ENCODE measurements at regions not wholly inside any gene's neighbourhood (a gene's known extent, or its start where the extent isn't known, plus 50 kb on each side); places are given as distances from the start of the nearest gene placed in this dataset.

- H3K9me3 ChIP-seq (replicated peaks) = no peaks in the 10 kb centered on the region
- no peak for DNase-seq (ENCODE audit: low read depth in 1 of 2, low spot score in 2 of 2)
Observed at GRCh38 chr14:83347874-83348273, 1814.2 kb upstream of the SEL1L start.

GRCh38 chr14:83355609-83356008, 1822.0 kb upstream of the SEL1L start:
- Histone ChIP-seq H3K36me3 (no peaks in the 10 kb centered on the region), H3K9me3 (replicated peaks) (no peaks in the 10 kb centered on the region), H3K27me3 (replicated peaks) (no peaks in the 10 kb centered on the region), H3K27ac (no peak overlapping the region), H3K4me1 (replicated peaks) (no peaks in the 10 kb centered on the region), H3K4me3 (no peak overlapping the region)
- DNase-seq (ENCODE audit: low read depth in 1 of 2, low spot score in 2 of 2) = no peak

More at GRCh38 chr14:83347874-83348273, 1814.2 kb upstream of the SEL1L start:
- Histone ChIP-seq H3K4me3 (no peak overlapping the region), H3K27me3 (replicated peaks) (no peaks in the 10 kb centered on the region), H3K27ac (no peak overlapping the region), H3K36me3 (no peaks in the 10 kb centered on the region), H3K4me1 (replicated peaks) (no peaks in the 10 kb centered on the region)

- Histone ChIP-seq H3K27me3 (replicated peaks) (no peaks in the 10 kb centered on the region), H3K36me3 (no peaks in the 10 kb centered on the region), H3K4me1 (replicated peaks) (no peaks in the 10 kb centered on the region), H3K4me3 (no peak overlapping the region), H3K9me3 (replicated peaks) (no peaks in the 10 kb centered on the region), H3K27ac (no peak overlapping the region)
- DNase-seq (ENCODE audit: low read depth in 1 of 2, low spot score in 2 of 2) = no peak
Observed at GRCh38 chr14:83356080-83356479, 1822.4 kb upstream of the SEL1L start.

GRCh38 chr14:83372271-83372670, 1838.6 kb upstream of the SEL1L start:
- no peak for DNase-seq (ENCODE audit: low read depth in 1 of 2, low spot score in 2 of 2)
- Histone ChIP-seq H3K27ac (no peak overlapping the region), H3K4me3 (no peak overlapping the region), H3K9me3 (replicated peaks) (0 out of 2 replicates have a peak, but pooled peaks cover 3% of the 10 kb centered on the region), H3K36me3 (no peaks in the 10 kb centered on the region), H3K4me1 (replicated peaks) (no peaks in the 10 kb centered on the region), H3K27me3 (replicated peaks) (no peaks in the 10 kb centered on the region)

GRCh38 chr14:83379436-83379835, 1845.8 kb upstream of the SEL1L start:
- Histone ChIP-seq H3K27ac (no peak overlapping the region), H3K4me1 (replicated peaks) (no peaks in the 10 kb centered on the region), H3K36me3 (no peaks in the 10 kb centered on the region), H3K9me3 (replicated peaks) (peaks cover 6% of the 10 kb centered on the region; the same call in 1 of the 2 replicates), H3K4me3 (no peak overlapping the region), H3K27me3 (replicated peaks) (no peaks in the 10 kb centered on the region)
- DNase-seq (ENCODE audit: low read depth in 1 of 2, low spot score in 2 of 2) = no peak

- Histone ChIP-seq H3K4me3 (no peak overlapping the region), H3K27me3 (replicated peaks) (no peaks in the 10 kb centered on the region), H3K36me3 (no peaks in the 10 kb centered on the region), H3K4me1 (replicated peaks) (no peaks in the 10 kb centered on the region), H3K27ac (no peak overlapping the region), H3K9me3 (replicated peaks) (peaks cover 3% of the 10 kb centered on the region; the same call in 1 of the 2 replicates)
- DNase-seq (ENCODE audit: low read depth in 1 of 2, low spot score in 2 of 2) = no peak
Observed at GRCh38 chr14:83384253-83384652, 1850.6 kb upstream of the SEL1L start.

- H3K4me1 ChIP-seq (replicated peaks) = no peaks in the 10 kb centered on the region
- no peaks in the 10 kb centered on the region for H3K9me3 ChIP-seq (replicated peaks)
- no peak for DNase-seq (ENCODE audit: low read depth in 1 of 2, low spot score in 2 of 2)
- no peak overlapping the region for H3K27ac ChIP-seq
- H3K4me3 ChIP-seq = no peak overlapping the region
- H3K27me3 ChIP-seq (replicated peaks) = no peaks in the 10 kb centered on the region
- no peaks in the 10 kb centered on the region for H3K36me3 ChIP-seq
Observed at GRCh38 chr14:83395321-83395720, 1861.7 kb upstream of the SEL1L start.

- no peak for DNase-seq (ENCODE audit: low read depth in 1 of 2, low spot score in 2 of 2)
- H3K9me3 ChIP-seq (replicated peaks) = no peaks in the 10 kb centered on the region
- no peak overlapping the region for H3K4me3 ChIP-seq
- no peaks in the 10 kb centered on the region for H3K36me3 ChIP-seq
- no peaks in the 10 kb centered on the region for H3K4me1 ChIP-seq (replicated peaks)
- H3K27ac ChIP-seq = no peak overlapping the region
- no peaks in the 10 kb centered on the region for H3K27me3 ChIP-seq (replicated peaks)
Observed at GRCh38 chr14:83416476-83416875, 1882.8 kb upstream of the SEL1L start.

GRCh38 chr14:83419420-83419819, 1885.8 kb upstream of the SEL1L start:
- H3K27me3 ChIP-seq (replicated peaks) = no peaks in the 10 kb centered on the region
- H3K4me3 ChIP-seq = no peak overlapping the region
- H3K4me1 ChIP-seq (replicated peaks) = peaks cover under 1% of the 10 kb centered on the region
- no peaks in the 10 kb centered on the region for H3K9me3 ChIP-seq (replicated peaks)
- DNase-seq (ENCODE audit: low read depth in 1 of 2, low spot score in 2 of 2) = no peak
- no peak overlapping the region for H3K27ac ChIP-seq
- H3K36me3 ChIP-seq = no peaks in the 10 kb centered on the region

GRCh38 chr14:83421711-83422110, 1888.1 kb upstream of the SEL1L start:
- no peak overlapping the region for H3K4me3 ChIP-seq
- H3K27me3 ChIP-seq (replicated peaks) = no peaks in the 10 kb centered on the region
- no peak for DNase-seq (ENCODE audit: low read depth in 1 of 2, low spot score in 2 of 2)
- H3K9me3 ChIP-seq (replicated peaks) = no peaks in the 10 kb centered on the region
- no peak overlapping the region for H3K27ac ChIP-seq
- no peaks in the 10 kb centered on the region for H3K36me3 ChIP-seq
- H3K4me1 ChIP-seq (replicated peaks) = peaks cover 6% of the 10 kb centered on the region

GRCh38 chr14:83425138-83425537, 1891.5 kb upstream of the SEL1L start:
- peak in 1 of 2 experiments; percentile 60 for DNase-seq (ENCODE audit: low read depth in 1 of 2, low spot score in 2 of 2)

GRCh38 chr14:83425706-83426105, 1892.1 kb upstream of the SEL1L start:
- peak overlapping the region; percentile 72 for H3K27ac ChIP-seq
- H3K4me1 ChIP-seq (replicated peaks) = peaks cover 6% of the 10 kb centered on the region
- H3K9me3 ChIP-seq (replicated peaks) = no peaks in the 10 kb centered on the region; the same call in 1 of the 2 replicates
- no peaks in the 10 kb centered on the region for H3K27me3 ChIP-seq (replicated peaks)
- DNase-seq (ENCODE audit: low read depth in 1 of 2, low spot score in 2 of 2) = peak in 1 of 2 experiments; percentile 1
- no peak overlapping the region for H3K4me3 ChIP-seq
- no peaks in the 10 kb centered on the region for H3K36me3 ChIP-seq

More at GRCh38 chr14:83425138-83425537, 1891.5 kb upstream of the SEL1L start:
- no peaks in the 10 kb centered on the region; the same call in 1 of the 2 replicates for H3K9me3 ChIP-seq (replicated peaks)
- H3K36me3 ChIP-seq = no peaks in the 10 kb centered on the region
- no peak overlapping the region for H3K4me3 ChIP-seq
- H3K27me3 ChIP-seq (replicated peaks) = no peaks in the 10 kb centered on the region
- H3K4me1 ChIP-seq (replicated peaks) = peaks cover 6% of the 10 kb centered on the region
- H3K27ac ChIP-seq = peak overlapping the region; percentile 81

GRCh38 chr14:83433618-83434017, 1900.0 kb upstream of the SEL1L start:
- H3K27me3 ChIP-seq (replicated peaks) = no peaks in the 10 kb centered on the region
- no peak overlapping the region for H3K4me3 ChIP-seq
- no peak for DNase-seq (ENCODE audit: low read depth in 1 of 2, low spot score in 2 of 2)
- H3K4me1 ChIP-seq (replicated peaks) = no peaks in the 10 kb centered on the region
- no peaks in the 10 kb centered on the region for H3K9me3 ChIP-seq (replicated peaks)
- no peak overlapping the region for H3K27ac ChIP-seq
- no peaks in the 10 kb centered on the region for H3K36me3 ChIP-seq

GRCh38 chr14:83441801-83442200, 1908.1 kb upstream of the SEL1L start:
- DNase-seq (ENCODE audit: low read depth in 1 of 2, low spot score in 2 of 2) = no peak
- Histone ChIP-seq H3K4me1 (replicated peaks) (no peaks in the 10 kb centered on the region), H3K4me3 (no peak overlapping the region), H3K27me3 (replicated peaks) (no peaks in the 10 kb centered on the region), H3K27ac (no peak overlapping the region), H3K36me3 (no peaks in the 10 kb centered on the region), H3K9me3 (replicated peaks) (no peaks in the 10 kb centered on the region)

GRCh38 chr14:83455561-83455960, 1921.9 kb upstream of the SEL1L start:
- DNase-seq (ENCODE audit: low read depth in 1 of 2, low spot score in 2 of 2) = no peak
- Histone ChIP-seq H3K9me3 (replicated peaks) (no peaks in the 10 kb centered on the region; the same call in 1 of the 2 replicates), H3K27ac (no peak overlapping the region), H3K27me3 (replicated peaks) (no peaks in the 10 kb centered on the region), H3K36me3 (no peaks in the 10 kb centered on the region), H3K4me1 (replicated peaks) (no peaks in the 10 kb centered on the region), H3K4me3 (no peak overlapping the region)
